HG03097 (cell line): ENCODE measurements at regions not wholly inside any gene's neighbourhood (a gene's known extent, or its start where the extent isn't known, plus 50 kb on each side); places are given as distances from the start of the nearest gene placed in this dataset.
"Not testable (repeated sequence)": the region's sequence is repeated elsewhere in the genome, so short reads cannot be mapped to it uniquely, and the experiment has no call there.

ENCODE experiments used
- ATAC-seq: cut with Tn5 transposase; IDR thresholded peaks from one replicate; pipeline ENCODE4 v1.9.1; 2021; ENCODE audit not compliant: unreplicated experiment, low FRiP score

- ATAC-seq: peak; percentile 81
Observed at GRCh38 chr2:113551637-113552318, 53.3 kb downstream of the FOXD4L1 start.

GRCh38 chr2:113559820-113560219 is 61.4 kb downstream of the FOXD4L1 start:
- not testable (repeated sequence) for ATAC-seq

GRCh38 chr2:113562662-113563061 is 64.2 kb downstream of the FOXD4L1 start:
- peak; percentile 86 for ATAC-seq

- ATAC-seq: not testable (repeated sequence)
Observed at GRCh38 chr2:113566674-113567480, 60.2 kb upstream of the RABL2A start.

DNA sequence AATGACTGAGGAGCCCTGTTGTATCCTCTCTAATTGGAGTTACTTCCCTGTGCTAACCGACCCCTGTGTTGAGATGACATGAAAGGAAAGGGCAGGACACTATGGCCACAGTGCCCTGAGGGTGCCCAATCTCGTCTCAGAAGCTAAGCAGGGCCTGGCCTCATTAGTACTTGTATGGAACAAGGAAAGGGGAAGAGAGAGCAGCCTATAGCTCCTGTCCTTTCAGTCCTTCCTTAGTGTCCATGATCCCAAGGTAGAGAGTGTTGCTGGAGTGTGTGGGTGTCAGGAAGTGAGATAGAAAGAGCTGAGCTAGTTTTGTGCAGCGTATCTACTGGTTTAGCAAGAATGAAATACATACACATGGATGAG is 59.6 kb upstream of the RABL2A start:
- not testable (repeated sequence) for ATAC-seq

- ATAC-seq: not testable (repeated sequence)
Observed at GRCh38 chr2:113568231-113568630, 58.8 kb upstream of the RABL2A start.

- ATAC-seq: not testable (repeated sequence)
Observed at GRCh38 chr2:113570082-113570481, 57.0 kb upstream of the RABL2A start.

GRCh38 chr2:113570509-113571009 is 56.5 kb upstream of the RABL2A start:
- not testable (repeated sequence) for ATAC-seq

GRCh38 chr2:113571482-113572068 is 55.5 kb upstream of the RABL2A start:
- ATAC-seq: not testable (repeated sequence)

DNA sequence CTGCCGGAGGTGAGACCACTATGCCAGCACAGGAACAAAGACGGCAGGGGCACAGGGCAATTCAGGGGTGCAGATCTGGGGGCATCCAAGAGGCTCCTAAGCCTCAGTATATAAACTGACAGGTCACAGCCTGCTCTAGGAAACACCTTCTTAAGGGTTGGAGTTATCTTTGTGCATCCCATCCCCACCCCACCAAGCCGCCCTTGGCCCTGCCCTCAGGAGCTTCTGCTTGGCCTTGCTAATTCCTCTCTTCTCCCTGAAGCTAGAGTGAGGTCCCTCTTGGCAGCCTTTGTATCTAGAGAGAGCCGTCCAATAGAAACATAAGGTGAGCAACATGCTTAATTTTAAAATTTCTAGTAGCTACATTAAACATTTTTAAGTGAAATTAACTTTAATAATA is 51.3 kb upstream of the RABL2A start:
- not testable (repeated sequence) for ATAC-seq

- ATAC-seq: not testable (repeated sequence)
Observed at GRCh38 chr2:113576353-113576752, 50.7 kb upstream of the RABL2A start.
